SH-SY5Y (cell line): ENCODE measurements at regions not wholly inside any gene's neighbourhood (a gene's known extent, or its start where the extent isn't known, plus 50 kb on each side); places are given as distances from the start of the nearest gene placed in this dataset.

Experiments
- GATA2 ChIP-seq: IDR thresholded peaks from 2 replicates; pipeline ENCODE4 v1.6.1; 2011; ENCODE audit warnings: mild to moderate bottlenecking, low read depth, low read length
- GATA3 ChIP-seq: IDR thresholded peaks from 2 replicates; pipeline ENCODE4 v1.6.1; 2011; ENCODE audit warnings: low read depth, mild to moderate bottlenecking, low read length, moderate library complexity

- TF ChIP-seq GATA3 (no peak), GATA2 (no peak)
These were observed 109.5 kb upstream of the DOCK9 start for GRCh38 chr13:99087098-99087953.
